ENCODE measurements at regions not wholly inside any gene's neighbourhood (a gene's known extent, or its start where the extent isn't known, plus 50 kb on each side); places are given as distances from the start of the nearest gene placed in this dataset.

- TF ChIP-seq CTCF (IDR thresholded peaks at IDR 0.05) (no peak), POLR2A (IDR thresholded peaks at IDR 0.05) (no peak), EP300 (IDR thresholded peaks at IDR 0.05) (no peak)
Observed at GRCh38 chr17:54191261-54191660, 368.5 kb downstream of the KIF2B start.
